Epithelial cell of esophagus (primary cell): ENCODE measurements at regions not wholly inside any gene's neighbourhood (a gene's known extent, or its start where the extent isn't known, plus 50 kb on each side); places are given as distances from the start of the nearest gene placed in this dataset.

ENCODE experiments used
- DNase-seq: peaks from one replicate; pipeline ENCODE4 v3.0.0; 2010; ENCODE audit warnings: low read depth
- H3K4me3 ChIP-seq: 2 replicates; pipeline ENCODE4 v1.5.1; 2011; ENCODE audit warnings: mild to moderate bottlenecking, low read length, control low read depth
- CTCF ChIP-seq: IDR thresholded peaks from 2 replicates; pipeline ENCODE4 v1.5.1; 2011; ENCODE audit warnings: low read depth, mild to moderate bottlenecking, low read length, control low read depth, inconsistent platforms; ENCODE audit not compliant: insufficient read depth; ENCODE audit errors: missing control alignments

- DNase-seq, result no peak
- no peak overlapping the region for H3K4me3 ChIP-seq
- TF ChIP-seq CTCF, result no peak
These were observed 218.1 kb upstream of the S1PR3 start for GRCh38 chr9:88773126-88773525.

- TF ChIP-seq CTCF, result no peak
- H3K4me3 ChIP-seq, result no peak overlapping the region
- DNase-seq, result no peak
These were observed 217.5 kb upstream of the S1PR3 start for GRCh38 chr9:88773627-88774244.

GRCh38 chr9:88775037-88775471 is 216.2 kb upstream of the S1PR3 start:
- peak; percentile 85 for DNase-seq
- no peak overlapping the region for H3K4me3 ChIP-seq
- no peak for TF ChIP-seq CTCF

- no peak overlapping the region for H3K4me3 ChIP-seq
- no peak for TF ChIP-seq CTCF
- DNase-seq, result peak; percentile 76
These were observed 215.7 kb upstream of the S1PR3 start for GRCh38 chr9:88775559-88775958.

- TF ChIP-seq CTCF, result no peak
- no peak for DNase-seq
- H3K4me3 ChIP-seq, result no peak overlapping the region
These were observed 215.3 kb upstream of the S1PR3 start for GRCh38 chr9:88775966-88776365.

GRCh38 chr9:88776717-88777497 is 214.4 kb upstream of the S1PR3 start:
- TF ChIP-seq CTCF, result no peak
- DNase-seq, result peak; percentile 84
- H3K4me3 ChIP-seq, result no peak overlapping the region
